Activated B cell treated with CpG ODN at 0.5 μM for 24 hours (primary cell): ENCODE measurements at regions not wholly inside any gene's neighbourhood (a gene's known extent, or its start where the extent isn't known, plus 50 kb on each side); places are given as distances from the start of the nearest gene placed in this dataset.

Source experiments
- ATAC-seq: fragments of 200-7000 bp; cut with Tn5 transposase; one replicate; pipeline ENCODE4 v1.10.0; 2021; ENCODE audit warnings: low read depth, mild to moderate bottlenecking, moderate library complexity
- CTCF ChIA-PET: fragments of 350-600 bp; sonication (Branson Sonifier 250); formaldehyde crosslinking; loops from one replicate; lab custom pipeline; 2021; ENCODE audit warnings: antibody characterized with exemption; lab: Charles Lee
- POLR2A ChIA-PET: fragments of 350-600 bp; sonication (Branson Sonifier 250); formaldehyde crosslinking; loops from one replicate; lab custom pipeline; 2021; ENCODE audit warnings: antibody characterized with exemption; lab: Charles Lee
- DNase-seq: peaks from one replicate; pipeline ENCODE4 v3.0.0; 2022
- H3K27ac Mint-ChIP-seq: one replicate; pipeline ENCODE4 v1.8.0; 2020; ENCODE audit warnings: mixed read lengths
- H3K27me3 Mint-ChIP-seq: one replicate; pipeline ENCODE4 v1.8.0; 2021; ENCODE audit warnings: mixed read lengths
- H3K36me3 Mint-ChIP-seq: one replicate; pipeline ENCODE4 v1.8.0; 2021; ENCODE audit warnings: low read depth, mixed read lengths
- H3K4me1 Mint-ChIP-seq: one replicate; pipeline ENCODE4 v1.8.0; 2021; ENCODE audit warnings: mixed read lengths
- H3K4me3 Mint-ChIP-seq: one replicate; pipeline ENCODE4 v1.8.0; 2020; ENCODE audit warnings: mild to moderate bottlenecking, mixed read lengths
- H3K9me3 Mint-ChIP-seq: one replicate; pipeline ENCODE4 v1.8.0; 2020; ENCODE audit warnings: mixed read lengths
- CTCF ChIP-seq: fragments of 200-600 bp; IDR thresholded peaks from one replicate; pipeline ENCODE4 v1.8.0; 2022; ENCODE audit warnings: antibody characterized with exemption, mild to moderate bottlenecking
- intact Hi-C: fragments of 100-400 bp; cut with micrococcal nuclease; formaldehyde crosslinking; loops from one replicate; pipeline ENCODE4 v1.15.1; 2024

- CTCF ChIA-PET: no interaction called here
Observed at GRCh38 chr10:26952094-26952493, 91.3 kb upstream of the ABI1 start.

GRCh38 chr10:26951650-26952049 is 90.9 kb upstream of the ABI1 start:
- no peak for DNase-seq
- CTCF ChIA-PET: no interaction called here
- no peak for TF ChIP-seq CTCF
- Mint-ChIP-seq H3K36me3 (no peaks in the 10 kb centered on the region), H3K27ac (no peak overlapping the region), H3K27me3 (no peaks in the 10 kb centered on the region), H3K4me1 (peaks cover 3% of the 10 kb centered on the region), H3K9me3 (peaks cover 8% of the 10 kb centered on the region), H3K4me3 (no peak overlapping the region)
- POLR2A ChIA-PET: no interaction called here
- ATAC-seq: no peak
- intact Hi-C loops: no loop called here

More at GRCh38 chr10:26952094-26952493, 91.3 kb upstream of the ABI1 start:
- Mint-ChIP-seq H3K36me3 (no peaks in the 10 kb centered on the region), H3K4me1 (peaks cover 3% of the 10 kb centered on the region), H3K4me3 (no peak overlapping the region), H3K27ac (no peak overlapping the region), H3K9me3 (peaks cover 8% of the 10 kb centered on the region), H3K27me3 (no peaks in the 10 kb centered on the region)
- intact Hi-C loops: no loop called here
- DNase-seq (no peak), ATAC-seq (no peak)
- POLR2A ChIA-PET: no interaction called here
- no peak for TF ChIP-seq CTCF

- Mint-ChIP-seq H3K27me3 (no peaks in the 10 kb centered on the region), H3K36me3 (no peaks in the 10 kb centered on the region), H3K27ac (no peak overlapping the region), H3K4me1 (peaks cover 3% of the 10 kb centered on the region), H3K9me3 (peaks cover 8% of the 10 kb centered on the region), H3K4me3 (no peak overlapping the region)
- ATAC-seq (no peak), DNase-seq (no peak)
- POLR2A ChIA-PET: no interaction called here
- no peak for TF ChIP-seq CTCF
- intact Hi-C loops: no loop called here
- CTCF ChIA-PET: no interaction called here
Observed at GRCh38 chr10:26950934-26951333, 90.2 kb upstream of the ABI1 start.

GRCh38 chr10:26946102-26946811 is 85.5 kb upstream of the ABI1 start:
- Mint-ChIP-seq H3K4me1 (peaks cover 5% of the 10 kb centered on the region), H3K9me3 (peaks cover 8% of the 10 kb centered on the region), H3K27me3 (peaks cover 8% of the 10 kb centered on the region), H3K36me3 (no peaks in the 10 kb centered on the region), H3K27ac (no peak overlapping the region), H3K4me3 (no peak overlapping the region)
- intact Hi-C loops: no loop called here
- DNase-seq: no peak
- CTCF ChIA-PET: no interaction called here
- no peak for ATAC-seq
- POLR2A ChIA-PET: no interaction called here
- TF ChIP-seq CTCF: no peak

GRCh38 chr10:26944261-26944882 is 83.6 kb upstream of the ABI1 start:
- DNase-seq: no peak
- Mint-ChIP-seq H3K9me3 (no peaks in the 10 kb centered on the region), H3K4me1 (peaks cover 2% of the 10 kb centered on the region), H3K4me3 (no peak overlapping the region), H3K27ac (no peak overlapping the region), H3K36me3 (no peaks in the 10 kb centered on the region), H3K27me3 (peaks cover 8% of the 10 kb centered on the region)
- ATAC-seq: no peak
- POLR2A ChIA-PET: no interaction called here
- CTCF ChIA-PET: no interaction called here
- intact Hi-C loops: no loop called here
- no peak for TF ChIP-seq CTCF
